GM12874 (cell line): ENCODE measurements at regions not wholly inside any gene's neighbourhood (a gene's known extent, or its start where the extent isn't known, plus 50 kb on each side); places are given as distances from the start of the nearest gene placed in this dataset.

Experiments used
- TF ChIP-seq, protein P1 (sequence below): IDR thresholded peaks from 2 replicates; pipeline ENCODE4 v1.5.1; 2011; ENCODE audit warnings: low read depth, mild to moderate bottlenecking, control low read depth, low read length, moderate library complexity; ENCODE audit not compliant: insufficient read depth

DNA sequence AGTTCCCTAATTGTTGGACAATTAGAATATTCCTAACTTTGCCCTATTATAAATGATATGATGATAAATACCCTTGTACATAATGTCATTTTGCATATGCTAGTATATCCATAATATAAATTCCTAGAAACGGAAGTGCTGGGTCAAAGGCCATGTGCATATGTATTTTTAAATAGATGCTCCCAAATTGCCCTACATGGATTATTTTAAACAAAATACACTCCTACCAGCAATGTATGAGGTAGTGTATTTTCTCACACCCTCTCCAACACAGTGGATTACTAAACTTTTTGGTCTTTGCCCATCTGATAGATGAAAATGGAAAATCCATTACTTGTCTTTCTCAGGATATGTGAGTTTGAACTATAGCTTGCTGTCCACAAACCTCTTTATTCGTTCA is 385.1 kb upstream of the JARID2 start:
- TF ChIP-seq, protein P1, sequence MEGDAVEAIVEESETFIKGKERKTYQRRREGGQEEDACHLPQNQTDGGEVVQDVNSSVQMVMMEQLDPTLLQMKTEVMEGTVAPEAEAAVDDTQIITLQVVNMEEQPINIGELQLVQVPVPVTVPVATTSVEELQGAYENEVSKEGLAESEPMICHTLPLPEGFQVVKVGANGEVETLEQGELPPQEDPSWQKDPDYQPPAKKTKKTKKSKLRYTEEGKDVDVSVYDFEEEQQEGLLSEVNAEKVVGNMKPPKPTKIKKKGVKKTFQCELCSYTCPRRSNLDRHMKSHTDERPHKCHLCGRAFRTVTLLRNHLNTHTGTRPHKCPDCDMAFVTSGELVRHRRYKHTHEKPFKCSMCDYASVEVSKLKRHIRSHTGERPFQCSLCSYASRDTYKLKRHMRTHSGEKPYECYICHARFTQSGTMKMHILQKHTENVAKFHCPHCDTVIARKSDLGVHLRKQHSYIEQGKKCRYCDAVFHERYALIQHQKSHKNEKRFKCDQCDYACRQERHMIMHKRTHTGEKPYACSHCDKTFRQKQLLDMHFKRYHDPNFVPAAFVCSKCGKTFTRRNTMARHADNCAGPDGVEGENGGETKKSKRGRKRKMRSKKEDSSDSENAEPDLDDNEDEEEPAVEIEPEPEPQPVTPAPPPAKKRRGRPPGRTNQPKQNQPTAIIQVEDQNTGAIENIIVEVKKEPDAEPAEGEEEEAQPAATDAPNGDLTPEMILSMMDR = no peak

DNA sequence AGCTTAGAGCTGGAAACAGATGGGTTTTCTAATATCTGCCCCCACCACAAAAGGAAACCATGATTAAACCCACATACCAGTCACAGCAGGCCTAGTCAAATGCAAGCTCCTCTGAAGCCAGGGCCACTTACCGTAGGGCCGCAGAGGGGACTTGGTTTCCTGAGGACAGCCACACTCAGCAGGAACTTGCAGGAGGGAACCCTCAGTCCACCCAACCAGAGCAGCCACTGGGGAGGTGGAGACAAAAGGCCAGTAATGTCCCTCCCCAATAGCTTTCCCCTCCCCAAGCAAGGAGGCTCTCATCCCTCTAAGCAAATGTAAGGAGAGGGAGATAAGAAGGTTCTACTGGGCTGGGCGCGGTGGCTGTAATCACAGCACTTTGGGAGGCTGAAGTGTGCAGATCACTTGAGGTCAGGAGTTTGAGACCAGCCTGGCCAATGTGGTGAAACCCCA is 384.4 kb upstream of the JARID2 start:
- TF ChIP-seq, protein P1 = no peak

DNA sequence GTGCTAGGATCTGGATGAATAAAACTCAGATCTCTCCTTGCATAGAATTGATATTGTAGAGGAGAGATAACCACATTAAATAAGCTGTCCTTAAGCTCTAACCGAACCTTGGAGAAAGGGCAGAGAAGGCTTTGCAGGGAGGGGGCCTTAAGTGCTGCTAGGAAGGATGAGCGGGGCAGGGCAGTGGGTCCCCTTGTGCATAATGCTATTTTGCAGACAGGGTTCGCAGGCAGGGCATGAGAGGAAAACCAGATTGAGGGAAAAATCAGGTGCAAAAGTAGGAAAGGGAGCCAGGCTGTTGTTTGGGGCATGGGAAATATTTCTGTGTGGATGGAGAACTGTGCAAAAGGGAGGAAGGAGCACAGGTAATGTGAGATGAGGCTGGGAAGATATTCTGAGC is 383.0 kb upstream of the JARID2 start:
- TF ChIP-seq, protein P1 = no peak

DNA sequence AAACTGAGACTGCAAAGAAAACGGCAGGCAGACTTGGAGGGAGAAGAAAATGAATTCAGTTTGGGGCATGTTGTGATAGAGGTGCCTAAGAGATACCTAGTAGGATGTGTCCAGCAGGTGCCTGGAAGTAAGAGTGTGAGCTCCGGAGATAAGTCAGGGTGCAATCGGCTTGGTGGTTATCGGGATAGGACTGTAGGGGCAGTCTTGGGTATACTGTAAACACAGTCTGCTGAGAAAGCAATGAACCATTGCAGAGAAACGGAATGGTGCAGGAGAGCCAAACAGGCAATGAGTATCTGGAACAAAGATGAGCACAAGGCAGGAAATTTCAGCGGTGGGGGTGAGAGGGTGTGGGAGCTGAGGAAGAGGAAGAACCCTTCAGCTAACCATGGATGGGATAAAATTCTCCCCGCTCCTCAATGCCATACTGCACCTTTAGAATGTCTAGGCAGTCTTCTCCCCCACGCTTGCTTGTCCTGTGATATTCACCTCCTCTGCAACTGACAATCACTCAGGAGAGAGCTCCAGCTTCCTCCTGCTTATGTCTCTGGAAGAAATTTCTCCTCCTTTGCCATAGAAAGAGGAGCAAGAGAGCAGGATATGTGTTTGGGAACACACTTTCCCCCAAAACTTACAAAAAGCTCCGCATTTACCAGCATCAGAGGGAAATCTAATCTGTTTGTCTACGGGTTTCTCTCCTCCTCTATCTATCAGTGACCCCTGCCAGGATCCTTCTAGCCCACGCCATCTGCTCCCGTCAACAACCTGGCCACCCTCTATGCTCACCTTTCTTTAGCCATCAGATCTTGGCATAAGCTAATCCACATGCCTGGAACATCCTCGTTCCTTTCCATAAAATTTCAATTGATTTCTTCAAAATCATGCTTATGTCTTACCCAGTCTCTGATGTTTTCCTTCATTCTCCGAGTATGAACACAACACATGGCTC is 381.7 kb upstream of the JARID2 start:
- TF ChIP-seq, protein P1 = no peak

DNA sequence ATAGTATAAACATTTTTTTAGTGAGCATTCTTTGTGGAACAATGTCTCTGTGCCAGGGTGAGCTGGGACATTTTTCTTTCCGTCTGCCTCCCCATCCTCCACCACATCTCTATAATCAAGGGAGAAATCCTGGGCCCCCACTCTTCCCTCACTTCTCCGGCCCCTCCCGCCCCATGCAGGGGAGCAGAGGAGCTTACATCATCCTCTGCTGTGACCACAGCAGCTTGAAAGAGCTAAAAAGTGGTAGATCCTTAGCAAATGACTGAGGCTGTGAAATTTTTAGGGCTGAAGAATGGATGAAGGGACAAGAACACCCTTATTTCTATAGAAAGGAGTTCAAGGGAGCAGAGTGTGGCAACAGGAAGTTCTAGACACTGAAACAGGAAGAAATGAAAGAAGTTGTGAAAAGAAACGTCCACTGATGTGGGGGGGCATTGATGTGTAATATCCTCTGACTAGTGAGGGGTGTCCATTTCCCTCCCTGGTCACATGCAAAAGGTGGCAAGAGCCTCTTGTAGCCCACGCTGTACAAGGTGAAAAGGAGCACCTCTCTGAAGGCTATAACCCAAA is 380.3 kb upstream of the JARID2 start:
- TF ChIP-seq, protein P1 = no peak

DNA sequence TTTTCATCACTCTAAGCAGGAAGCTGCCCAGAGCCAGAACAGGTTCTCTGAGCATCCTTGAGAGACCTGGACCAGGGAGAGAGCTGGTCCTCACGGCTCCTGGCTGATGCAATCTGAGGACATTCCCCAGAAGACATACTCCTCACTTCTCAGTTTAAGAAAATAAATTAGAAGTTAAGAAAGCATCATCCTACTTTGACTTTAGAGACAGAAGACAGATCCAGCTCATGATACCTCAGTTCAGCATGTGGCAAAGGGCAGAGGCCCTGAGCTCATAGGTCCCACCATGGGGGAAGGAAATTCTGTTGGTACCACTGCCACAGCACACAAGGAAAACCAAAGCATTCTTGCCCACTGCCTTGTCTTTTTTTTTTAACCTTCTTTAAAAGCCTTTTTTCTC is 378.1 kb upstream of the JARID2 start:
- TF ChIP-seq, protein P1 = no peak

DNA sequence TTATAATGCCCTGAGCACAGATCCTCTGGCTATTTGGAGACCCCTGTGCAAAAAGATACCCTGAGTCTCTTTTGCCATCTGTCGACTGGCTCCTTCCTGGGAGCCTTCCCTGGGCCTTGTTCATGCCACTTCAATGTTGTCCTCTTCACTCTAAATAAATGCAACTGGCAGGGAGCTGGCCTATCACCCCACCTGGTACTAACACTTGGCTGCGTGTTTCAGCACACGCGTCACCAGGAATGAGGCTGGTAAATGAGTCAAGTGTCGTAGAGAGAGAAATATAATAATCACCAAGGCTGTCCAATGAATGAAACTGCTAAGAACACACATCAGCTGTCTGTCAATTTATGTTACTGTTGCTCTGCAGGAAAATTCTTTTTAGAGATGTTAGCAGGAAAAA is 374.6 kb upstream of the JARID2 start:
- TF ChIP-seq, protein P1 = no peak
